ENCODE measurements at regions not wholly inside any gene's neighbourhood (a gene's known extent, or its start where the extent isn't known, plus 50 kb on each side); places are given as distances from the start of the nearest gene placed in this dataset.

DNA sequence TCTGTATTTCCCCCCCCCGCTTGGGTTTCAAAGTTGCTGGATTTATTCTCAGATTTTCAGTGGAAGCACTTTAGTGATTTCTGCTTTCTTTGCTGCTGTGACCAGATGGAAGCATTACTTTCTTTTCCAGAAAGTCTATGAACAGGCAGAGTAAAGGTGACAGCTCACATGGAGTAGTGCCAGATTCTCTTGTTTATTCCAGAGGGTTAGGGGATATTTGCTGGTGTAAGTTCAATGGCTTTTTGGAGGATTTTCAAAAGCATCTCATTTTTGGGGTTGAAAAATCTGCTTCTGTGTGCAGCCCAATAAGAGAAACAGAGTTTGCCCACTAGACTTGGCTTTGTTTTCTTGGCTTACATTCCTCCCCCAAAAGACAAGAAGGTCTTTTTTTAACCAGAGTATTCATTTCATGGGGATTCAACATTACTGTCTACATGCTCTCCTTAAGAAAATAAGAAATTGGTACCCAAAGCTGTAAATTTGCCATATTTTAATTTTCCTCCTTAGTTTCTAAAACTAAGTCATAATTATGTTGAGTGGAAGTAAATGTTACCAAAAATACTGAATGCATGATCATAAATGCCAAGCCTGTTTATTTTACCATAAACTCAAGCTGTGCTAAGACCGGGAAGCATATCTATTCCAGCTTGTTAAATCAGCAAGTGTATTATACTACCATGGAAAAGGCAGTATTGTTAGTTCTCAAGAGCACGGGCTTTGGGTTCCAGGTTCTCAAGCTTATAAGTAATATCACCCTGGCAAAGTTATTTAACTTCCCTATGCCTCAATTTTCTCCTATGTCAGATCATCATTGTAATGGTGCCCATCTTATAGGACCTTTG is 557.2 kb downstream of the CPS1 start:
- FAIRE-seq (no peak), DNase-seq (ENCODE audit: insufficient read length, low spot score) (no peak)
- TF ChIP-seq SPI1 (IDR thresholded peaks at IDR 0.05; ENCODE audit: low read depth, low read length) (no peak), POLR2AphosphoS5 (IDR thresholded peaks at IDR 0.05; ENCODE audit: low read depth, low read length) (no peak), POLR2A (IDR thresholded peaks at IDR 0.05; ENCODE audit: low read depth, low read length) (no peak), POU2F2 (IDR thresholded peaks at IDR 0.05; ENCODE audit: low read depth, low read length) (no peak), PAX5 (IDR thresholded peaks at IDR 0.05; ENCODE audit: insufficient read depth, low read length, severe bottlenecking) (no peak), TAF1 (IDR thresholded peaks at IDR 0.05; ENCODE audit: low read depth, low read length) (no peak)

DNA sequence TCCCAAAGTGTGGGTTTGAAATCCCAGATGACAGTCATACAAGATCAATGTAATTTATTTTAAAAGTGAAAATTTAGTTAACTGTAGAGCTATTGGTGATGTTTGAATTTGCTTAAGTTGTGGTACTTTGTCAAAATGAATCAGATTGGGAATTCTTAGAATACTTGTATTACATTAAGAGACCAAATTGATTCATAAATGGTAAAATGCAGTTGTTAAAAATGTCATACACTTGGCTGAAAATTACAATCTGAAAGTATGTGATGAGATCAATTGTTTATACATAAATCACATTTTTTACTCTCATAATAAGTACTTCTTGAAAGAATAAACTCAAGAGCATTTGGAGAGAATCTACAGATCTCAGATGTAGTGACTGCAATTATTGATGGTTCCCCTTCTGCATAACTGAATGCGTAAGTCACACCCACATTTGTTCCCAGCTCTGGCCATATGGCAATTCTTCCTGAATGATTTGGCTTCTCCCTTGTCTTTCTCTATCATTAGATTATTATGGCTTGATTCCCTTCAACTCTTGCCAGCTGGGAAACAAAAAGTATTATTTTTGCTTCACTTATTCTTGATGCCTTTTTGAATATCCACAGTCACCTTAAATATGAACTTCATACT is 558.5 kb downstream of the CPS1 start:
- FAIRE-seq (no peak), DNase-seq (ENCODE audit: insufficient read length, low spot score) (no peak)
- TF ChIP-seq TAF1 (IDR thresholded peaks at IDR 0.05; ENCODE audit: low read depth, low read length) (no peak), POLR2AphosphoS5 (IDR thresholded peaks at IDR 0.05; ENCODE audit: low read depth, low read length) (no peak), POU2F2 (IDR thresholded peaks at IDR 0.05; ENCODE audit: low read depth, low read length) (no peak), SPI1 (IDR thresholded peaks at IDR 0.05; ENCODE audit: low read depth, low read length) (no peak), PAX5 (IDR thresholded peaks at IDR 0.05; ENCODE audit: insufficient read depth, low read length, severe bottlenecking) (no peak), POLR2A (IDR thresholded peaks at IDR 0.05; ENCODE audit: low read depth, low read length) (no peak)

DNA sequence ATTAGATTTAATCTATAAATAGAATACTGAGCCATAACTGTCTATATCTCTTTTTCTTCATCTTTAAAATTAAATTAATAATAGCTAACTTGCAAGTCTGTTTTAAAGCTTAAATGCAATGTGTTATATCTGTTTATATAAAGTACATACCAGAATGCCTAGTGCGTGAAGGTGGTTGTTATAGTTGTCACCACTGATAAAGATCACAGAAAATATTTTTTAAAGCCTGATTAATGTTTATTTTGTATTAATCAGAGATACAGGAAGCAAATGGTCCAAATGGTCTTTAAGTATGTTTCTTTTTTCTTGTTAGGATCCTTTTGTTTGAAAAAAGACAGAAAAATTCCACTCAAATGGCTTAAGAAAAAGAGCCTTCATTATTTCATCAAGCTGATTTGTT is 560.6 kb downstream of the CPS1 start:
- no peak for TF ChIP-seq SPI1 (IDR thresholded peaks at IDR 0.05; ENCODE audit: low read depth, low read length)
- no peak for FAIRE-seq

DNA sequence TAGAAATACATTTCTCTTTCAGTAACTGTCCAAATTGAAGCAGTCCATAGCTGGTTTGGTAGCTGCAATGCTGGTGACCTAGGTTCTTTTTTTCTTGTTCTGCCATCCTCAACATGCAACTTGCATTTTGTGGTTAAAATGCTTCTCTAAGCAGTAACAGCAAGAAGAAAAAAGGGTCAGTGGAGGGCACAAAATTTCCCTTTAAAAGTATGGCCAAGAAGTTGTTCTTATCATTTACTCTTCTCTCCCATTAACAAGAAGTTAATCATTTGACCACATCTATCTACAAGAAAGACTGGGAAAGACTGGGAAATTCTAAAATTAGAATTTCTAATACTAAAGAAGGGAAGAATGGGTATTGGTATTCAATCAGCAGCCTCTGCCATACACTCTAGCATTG is 569.9 kb downstream of the CPS1 start:
- TF ChIP-seq TAF1 (IDR thresholded peaks at IDR 0.05; ENCODE audit: low read depth, low read length) (no peak), PAX5 (IDR thresholded peaks at IDR 0.05; ENCODE audit: insufficient read depth, low read length, severe bottlenecking) (no peak), POLR2AphosphoS5 (IDR thresholded peaks at IDR 0.05; ENCODE audit: low read depth, low read length) (no peak), POLR2A (IDR thresholded peaks at IDR 0.05; ENCODE audit: low read depth, low read length) (no peak), POU2F2 (IDR thresholded peaks at IDR 0.05; ENCODE audit: low read depth, low read length) (no peak), SPI1 (IDR thresholded peaks at IDR 0.05; ENCODE audit: low read depth, low read length) (no peak)
- no peak for FAIRE-seq
- DNase-seq (ENCODE audit: insufficient read length, low spot score), result no peak

More for the DNA sequence above, 560.6 kb downstream of the CPS1 start:
- DNase-seq (ENCODE audit: insufficient read length, low spot score), result no peak

DNA sequence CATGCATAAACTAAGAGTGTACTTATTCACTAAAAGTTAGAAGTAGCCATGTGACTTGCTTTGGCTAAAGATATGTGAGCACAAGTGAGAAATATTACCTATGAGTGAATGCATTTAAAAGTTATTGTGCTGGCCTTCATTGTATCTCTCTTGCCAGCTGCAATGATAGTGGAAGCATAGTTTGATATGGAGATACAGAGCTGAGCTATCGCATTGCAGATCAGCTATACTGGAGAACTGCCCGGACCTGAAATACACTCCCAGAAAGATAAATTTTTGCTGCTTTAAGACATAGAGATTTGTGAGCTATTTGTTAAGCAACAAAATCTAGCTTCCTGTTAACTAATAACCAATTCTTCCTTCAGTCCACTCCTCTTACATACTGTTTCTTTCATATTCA is 571.1 kb downstream of the CPS1 start:
- no peak for DNase-seq (ENCODE audit: insufficient read length, low spot score)

DNA sequence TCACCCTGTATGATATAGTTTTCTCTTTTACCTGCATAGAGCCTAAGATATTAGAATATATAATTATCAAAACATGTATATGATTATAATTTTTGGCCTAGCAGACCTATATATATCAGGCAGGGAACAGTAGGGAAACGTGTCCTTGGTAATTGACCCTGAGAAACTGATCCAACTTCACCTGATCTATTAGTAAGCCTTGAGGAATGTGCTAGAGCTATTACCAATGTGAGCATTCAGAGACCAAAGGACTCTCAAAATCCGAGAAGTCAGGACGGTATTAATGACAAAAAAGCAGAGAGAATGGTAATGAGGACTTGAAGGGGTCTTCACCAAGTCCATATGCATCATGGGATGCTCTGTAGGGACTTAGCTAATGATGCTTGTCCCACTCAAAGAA is 571.9 kb downstream of the CPS1 start:
- no peak for DNase-seq (ENCODE audit: insufficient read length, low spot score)
- no peak for TF ChIP-seq POU2F2 (IDR thresholded peaks at IDR 0.05; ENCODE audit: low read depth, low read length)
- FAIRE-seq, result no peak

More for the DNA sequence above, 571.1 kb downstream of the CPS1 start:
- TF ChIP-seq POLR2A (IDR thresholded peaks at IDR 0.05; ENCODE audit: low read depth, low read length), result no peak
- TF ChIP-seq PAX5 (IDR thresholded peaks at IDR 0.05; ENCODE audit: insufficient read depth, low read length, severe bottlenecking), result no peak
- TF ChIP-seq POU2F2 (IDR thresholded peaks at IDR 0.05; ENCODE audit: low read depth, low read length), result no peak
- TF ChIP-seq POLR2AphosphoS5 (IDR thresholded peaks at IDR 0.05; ENCODE audit: low read depth, low read length), result no peak
- TF ChIP-seq SPI1 (IDR thresholded peaks at IDR 0.05; ENCODE audit: low read depth, low read length), result no peak
- TF ChIP-seq TAF1 (IDR thresholded peaks at IDR 0.05; ENCODE audit: low read depth, low read length), result no peak
- FAIRE-seq, result no peak

DNA sequence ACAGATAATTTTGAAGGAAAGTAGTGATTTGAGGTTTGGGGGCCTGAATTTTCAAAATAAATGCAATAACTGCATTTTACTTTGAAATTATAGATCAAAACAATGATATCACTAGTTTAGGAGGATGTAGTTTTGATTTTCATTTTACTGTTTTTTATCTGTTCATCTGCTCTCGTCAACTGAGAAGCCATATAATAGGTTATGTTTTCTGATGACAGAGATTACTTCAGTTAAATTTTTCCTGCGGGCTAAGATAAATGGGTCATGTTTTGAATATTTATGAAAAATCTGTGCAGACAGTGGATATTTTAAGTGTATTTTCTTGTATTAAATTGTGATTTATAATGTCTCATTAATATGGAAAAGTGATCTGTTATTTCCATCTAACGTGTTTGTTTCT is 573.4 kb downstream of the CPS1 start:
- no peak for FAIRE-seq
- no peak for TF ChIP-seq POLR2AphosphoS5 (IDR thresholded peaks at IDR 0.05; ENCODE audit: low read depth, low read length)
- TF ChIP-seq SPI1 (IDR thresholded peaks at IDR 0.05; ENCODE audit: low read depth, low read length), result no peak
- no peak for TF ChIP-seq PAX5 (IDR thresholded peaks at IDR 0.05; ENCODE audit: insufficient read depth, low read length, severe bottlenecking)
- no peak for TF ChIP-seq POU2F2 (IDR thresholded peaks at IDR 0.05; ENCODE audit: low read depth, low read length)
- DNase-seq (ENCODE audit: insufficient read length, low spot score), result no peak

DNA sequence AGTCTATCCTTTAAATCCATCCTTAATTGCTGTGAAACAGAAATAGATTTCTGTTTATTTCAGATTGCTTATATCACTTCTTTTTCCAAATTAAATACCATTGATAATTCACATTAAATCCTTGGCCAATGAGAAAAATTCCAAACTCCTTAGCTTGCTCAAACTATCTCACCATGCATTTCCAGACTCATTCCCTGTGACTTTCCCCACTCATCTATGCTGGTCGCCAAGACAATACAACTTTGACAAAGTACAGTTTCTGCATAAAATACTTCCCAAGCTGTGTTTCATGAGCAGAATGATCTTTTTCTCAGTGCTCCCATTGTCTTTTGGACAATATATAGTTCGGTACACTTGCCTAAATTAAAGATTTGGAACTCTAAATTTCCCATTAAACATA is 575.6 kb downstream of the CPS1 start:
- DNase-seq (ENCODE audit: insufficient read length, low spot score), result no peak
- no peak for FAIRE-seq
- TF ChIP-seq PAX5 (IDR thresholded peaks at IDR 0.05; ENCODE audit: insufficient read depth, low read length, severe bottlenecking) (no peak), SPI1 (IDR thresholded peaks at IDR 0.05; ENCODE audit: low read depth, low read length) (no peak), POU2F2 (IDR thresholded peaks at IDR 0.05; ENCODE audit: low read depth, low read length) (no peak), POLR2A (IDR thresholded peaks at IDR 0.05; ENCODE audit: low read depth, low read length) (no peak), POLR2AphosphoS5 (IDR thresholded peaks at IDR 0.05; ENCODE audit: low read depth, low read length) (no peak)

DNA sequence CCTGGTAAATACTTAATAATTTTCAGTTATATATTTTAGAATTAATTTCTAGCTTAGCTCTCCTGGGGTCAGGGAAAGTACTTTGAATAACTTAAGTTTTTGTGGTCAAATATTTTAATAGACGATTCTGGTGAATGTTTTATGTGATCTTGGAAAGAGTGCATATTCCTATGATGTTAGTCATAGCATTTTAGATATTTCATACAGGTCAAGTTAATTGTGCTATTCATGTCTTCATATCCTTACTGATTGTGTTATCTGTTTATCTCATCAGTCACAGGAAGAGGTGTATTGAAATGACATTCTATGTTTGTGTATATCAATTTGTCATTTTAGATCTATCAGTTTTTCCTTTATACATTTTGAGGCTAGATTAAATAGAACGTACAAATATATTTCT is 576.2 kb downstream of the CPS1 start:
- no peak for DNase-seq (ENCODE audit: insufficient read length, low spot score)
- TF ChIP-seq POU2F2 (IDR thresholded peaks at IDR 0.05; ENCODE audit: low read depth, low read length) (no peak), POLR2A (IDR thresholded peaks at IDR 0.05; ENCODE audit: low read depth, low read length) (no peak), SPI1 (IDR thresholded peaks at IDR 0.05; ENCODE audit: low read depth, low read length) (no peak), TAF1 (IDR thresholded peaks at IDR 0.05; ENCODE audit: low read depth, low read length) (no peak), POLR2AphosphoS5 (IDR thresholded peaks at IDR 0.05; ENCODE audit: low read depth, low read length) (no peak), PAX5 (IDR thresholded peaks at IDR 0.05; ENCODE audit: insufficient read depth, low read length, severe bottlenecking) (no peak)
- FAIRE-seq, result no peak

DNA sequence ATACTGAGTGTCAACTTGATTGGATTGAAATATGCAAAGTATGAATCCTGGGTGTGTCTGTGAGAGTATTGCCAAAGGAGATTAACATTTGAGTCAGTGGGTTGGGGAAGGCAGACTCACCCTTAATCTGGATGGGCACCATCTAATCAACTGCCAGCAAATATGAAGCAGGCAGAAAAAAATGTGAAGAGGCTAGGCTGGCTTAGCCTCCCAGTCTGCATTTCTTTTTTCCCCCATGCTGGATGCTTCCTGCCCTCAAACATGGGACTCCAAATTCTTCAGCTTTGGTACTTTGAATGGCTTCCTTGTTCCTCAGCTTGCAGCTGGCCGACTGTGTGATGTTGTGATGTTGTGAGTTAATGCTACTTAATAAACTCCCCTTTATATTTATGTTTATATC is 577.4 kb downstream of the CPS1 start:
- TF ChIP-seq TAF1 (IDR thresholded peaks at IDR 0.05; ENCODE audit: low read depth, low read length) (no peak), POLR2A (IDR thresholded peaks at IDR 0.05; ENCODE audit: low read depth, low read length) (no peak), POU2F2 (IDR thresholded peaks at IDR 0.05; ENCODE audit: low read depth, low read length) (no peak), SPI1 (IDR thresholded peaks at IDR 0.05; ENCODE audit: low read depth, low read length) (no peak), POLR2AphosphoS5 (IDR thresholded peaks at IDR 0.05; ENCODE audit: low read depth, low read length) (no peak), PAX5 (IDR thresholded peaks at IDR 0.05; ENCODE audit: insufficient read depth, low read length, severe bottlenecking) (no peak)
- no peak for DNase-seq (ENCODE audit: insufficient read length, low spot score)
- no peak for FAIRE-seq
